ENCODE measurements at regions not wholly inside any gene's neighbourhood (a gene's known extent, or its start where the extent isn't known, plus 50 kb on each side); places are given as distances from the start of the nearest gene placed in this dataset.

DNA sequence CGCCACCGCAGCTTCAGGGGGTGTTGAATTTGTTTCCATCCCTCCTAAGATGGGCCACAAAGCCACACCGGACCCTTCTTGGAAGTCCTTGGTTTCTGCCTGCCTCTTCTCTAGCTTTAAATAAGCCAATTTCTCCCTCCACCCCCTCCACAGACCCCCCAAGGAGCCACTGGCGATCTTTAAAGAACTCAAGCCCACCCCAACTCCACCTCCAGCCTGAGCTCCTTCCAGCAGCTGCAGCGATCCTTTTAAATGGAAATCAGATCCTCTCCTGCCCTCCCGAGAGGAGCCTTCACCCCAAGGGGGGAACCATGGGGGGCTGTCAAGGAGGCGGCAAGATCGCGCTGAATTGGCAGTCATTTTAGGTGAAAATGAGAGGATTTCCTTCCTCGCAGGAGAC is 133.1 kb downstream of the NCOR2 start:
- TF ChIP-seq, protein P1, sequence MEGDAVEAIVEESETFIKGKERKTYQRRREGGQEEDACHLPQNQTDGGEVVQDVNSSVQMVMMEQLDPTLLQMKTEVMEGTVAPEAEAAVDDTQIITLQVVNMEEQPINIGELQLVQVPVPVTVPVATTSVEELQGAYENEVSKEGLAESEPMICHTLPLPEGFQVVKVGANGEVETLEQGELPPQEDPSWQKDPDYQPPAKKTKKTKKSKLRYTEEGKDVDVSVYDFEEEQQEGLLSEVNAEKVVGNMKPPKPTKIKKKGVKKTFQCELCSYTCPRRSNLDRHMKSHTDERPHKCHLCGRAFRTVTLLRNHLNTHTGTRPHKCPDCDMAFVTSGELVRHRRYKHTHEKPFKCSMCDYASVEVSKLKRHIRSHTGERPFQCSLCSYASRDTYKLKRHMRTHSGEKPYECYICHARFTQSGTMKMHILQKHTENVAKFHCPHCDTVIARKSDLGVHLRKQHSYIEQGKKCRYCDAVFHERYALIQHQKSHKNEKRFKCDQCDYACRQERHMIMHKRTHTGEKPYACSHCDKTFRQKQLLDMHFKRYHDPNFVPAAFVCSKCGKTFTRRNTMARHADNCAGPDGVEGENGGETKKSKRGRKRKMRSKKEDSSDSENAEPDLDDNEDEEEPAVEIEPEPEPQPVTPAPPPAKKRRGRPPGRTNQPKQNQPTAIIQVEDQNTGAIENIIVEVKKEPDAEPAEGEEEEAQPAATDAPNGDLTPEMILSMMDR (IDR thresholded peaks at IDR 0.05) = no peak
- TF ChIP-seq POLR2A (IDR thresholded peaks at IDR 0.05) (no peak), EP300 (IDR thresholded peaks at IDR 0.05) (no peak)
